PFSK-1 (cell line): ENCODE measurements at regions not wholly inside any gene's neighbourhood (a gene's known extent, or its start where the extent isn't known, plus 50 kb on each side); places are given as distances from the start of the nearest gene placed in this dataset.

Experiments
- FOXP2 ChIP-seq: optimal IDR thresholded peaks from 2 replicates; pipeline ENCODE3; 2011; ENCODE audit warnings: borderline replicate concordance, control low read depth, inconsistent platforms; ENCODE audit not compliant: insufficient read depth; ENCODE audit errors: extremely low read length, extremely low read depth
- POLR2AphosphoS5 ChIP-seq: IDR thresholded peaks from 2 replicates; pipeline ENCODE4 v1.6.1; 2012; ENCODE audit warnings: low read depth, mild to moderate bottlenecking, control low read depth, low read length, moderate library complexity
- SIN3A ChIP-seq: IDR thresholded peaks from 2 replicates; pipeline ENCODE4 v1.6.1; 2012; ENCODE audit warnings: mild to moderate bottlenecking, low read length, moderate library complexity, borderline replicate concordance; ENCODE audit not compliant: insufficient read depth
- TAF1 ChIP-seq: IDR thresholded peaks from 2 replicates; pipeline ENCODE4 v1.6.1; 2012; ENCODE audit warnings: low read length, control low read depth, borderline replicate concordance; ENCODE audit not compliant: insufficient read depth
- TF ChIP-seq, protein P1 (sequence below), 2 experiments: IDR thresholded peaks; 2 replicates each; pipeline versions ENCODE4 v1.6.1 to v1.8.0; 2011 to 2012; ENCODE audit warnings: low read depth in 2 of 2, low read length in 2 of 2, control low read depth in 1 of 2, inconsistent platforms in 1 of 2, mild to moderate bottlenecking in 1 of 2, moderate library complexity in 1 of 2; ENCODE audit not compliant: insufficient read depth in 1 of 2

DNA sequence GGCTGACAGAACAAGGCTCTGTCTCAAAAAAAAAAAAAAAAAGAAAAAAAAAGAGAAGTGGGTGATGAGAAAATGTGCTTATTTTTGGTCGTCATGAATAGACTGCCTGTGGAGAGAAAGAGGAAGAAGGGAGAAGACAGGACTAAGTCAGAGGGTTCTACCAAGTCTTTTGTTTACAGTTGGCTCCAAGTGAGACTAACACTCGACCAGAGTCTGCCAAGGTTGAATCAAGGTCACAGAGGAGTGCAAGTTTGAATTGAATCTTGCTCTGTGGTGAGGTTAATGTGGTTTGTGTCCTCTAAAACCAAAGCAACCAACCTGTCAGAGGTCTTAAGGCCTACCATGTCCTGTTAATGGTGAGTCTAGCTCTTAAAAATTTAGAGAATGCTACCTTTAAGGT, 334.1 kb upstream of the GRM7 start:
- TF ChIP-seq POLR2AphosphoS5 (no peak), FOXP2 (no peak), TAF1 (no peak), SIN3A (no peak)
- TF ChIP-seq, protein P1, sequence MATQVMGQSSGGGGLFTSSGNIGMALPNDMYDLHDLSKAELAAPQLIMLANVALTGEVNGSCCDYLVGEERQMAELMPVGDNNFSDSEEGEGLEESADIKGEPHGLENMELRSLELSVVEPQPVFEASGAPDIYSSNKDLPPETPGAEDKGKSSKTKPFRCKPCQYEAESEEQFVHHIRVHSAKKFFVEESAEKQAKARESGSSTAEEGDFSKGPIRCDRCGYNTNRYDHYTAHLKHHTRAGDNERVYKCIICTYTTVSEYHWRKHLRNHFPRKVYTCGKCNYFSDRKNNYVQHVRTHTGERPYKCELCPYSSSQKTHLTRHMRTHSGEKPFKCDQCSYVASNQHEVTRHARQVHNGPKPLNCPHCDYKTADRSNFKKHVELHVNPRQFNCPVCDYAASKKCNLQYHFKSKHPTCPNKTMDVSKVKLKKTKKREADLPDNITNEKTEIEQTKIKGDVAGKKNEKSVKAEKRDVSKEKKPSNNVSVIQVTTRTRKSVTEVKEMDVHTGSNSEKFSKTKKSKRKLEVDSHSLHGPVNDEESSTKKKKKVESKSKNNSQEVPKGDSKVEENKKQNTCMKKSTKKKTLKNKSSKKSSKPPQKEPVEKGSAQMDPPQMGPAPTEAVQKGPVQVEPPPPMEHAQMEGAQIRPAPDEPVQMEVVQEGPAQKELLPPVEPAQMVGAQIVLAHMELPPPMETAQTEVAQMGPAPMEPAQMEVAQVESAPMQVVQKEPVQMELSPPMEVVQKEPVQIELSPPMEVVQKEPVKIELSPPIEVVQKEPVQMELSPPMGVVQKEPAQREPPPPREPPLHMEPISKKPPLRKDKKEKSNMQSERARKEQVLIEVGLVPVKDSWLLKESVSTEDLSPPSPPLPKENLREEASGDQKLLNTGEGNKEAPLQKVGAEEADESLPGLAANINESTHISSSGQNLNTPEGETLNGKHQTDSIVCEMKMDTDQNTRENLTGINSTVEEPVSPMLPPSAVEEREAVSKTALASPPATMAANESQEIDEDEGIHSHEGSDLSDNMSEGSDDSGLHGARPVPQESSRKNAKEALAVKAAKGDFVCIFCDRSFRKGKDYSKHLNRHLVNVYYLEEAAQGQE (IDR thresholded peaks at IDR 0.05; ENCODE audit: insufficient read depth in 1 of 2, low read depth in 2 of 2, low read length in 2 of 2), result no peak

DNA sequence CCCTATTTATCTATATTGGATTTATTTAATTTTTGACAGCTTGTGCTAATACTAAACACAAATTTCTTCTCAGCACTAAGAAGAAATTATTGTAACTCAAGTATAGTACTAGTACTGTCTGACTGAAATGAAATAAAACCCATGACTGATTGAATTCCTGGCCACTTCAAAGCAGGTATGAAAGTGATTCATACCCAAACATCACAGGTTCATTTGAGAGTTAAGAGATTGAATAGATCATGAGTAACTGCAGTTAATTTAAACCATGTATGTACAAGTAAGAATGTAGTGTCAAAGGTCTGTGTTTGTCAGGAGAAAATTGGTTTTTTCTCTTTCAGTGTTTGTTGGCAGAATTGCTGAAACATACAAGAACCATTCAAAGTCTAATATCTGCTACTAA, 332.0 kb upstream of the GRM7 start:
- TF ChIP-seq FOXP2 (no peak), POLR2AphosphoS5 (no peak), TAF1 (no peak), SIN3A (no peak)
- TF ChIP-seq, protein P1 (IDR thresholded peaks at IDR 0.05; ENCODE audit: insufficient read depth in 1 of 2, low read depth in 2 of 2, low read length in 2 of 2), result no peak

DNA sequence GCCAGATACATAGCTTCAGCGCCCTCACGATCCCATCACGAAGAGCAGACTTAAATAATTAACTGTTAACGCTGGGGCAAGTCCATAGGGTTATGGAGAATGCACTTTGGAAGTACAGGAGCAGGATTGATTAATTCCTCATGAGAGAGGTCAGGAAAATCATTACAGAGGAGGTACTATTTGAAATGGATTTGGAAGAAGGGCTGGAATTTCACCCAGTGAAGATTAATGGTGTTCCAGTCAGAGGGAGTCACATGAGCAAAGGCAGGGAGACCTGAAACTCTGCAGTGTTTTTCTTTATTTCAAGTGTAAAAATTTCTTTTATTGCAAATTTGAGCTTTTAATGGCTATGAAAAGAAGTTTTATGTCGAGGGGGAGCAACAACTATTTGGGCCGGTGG, 329.8 kb upstream of the GRM7 start:
- TF ChIP-seq, protein P1 (IDR thresholded peaks at IDR 0.05; ENCODE audit: insufficient read depth in 1 of 2, low read depth in 2 of 2, low read length in 2 of 2), result no peak
- TF ChIP-seq SIN3A (no peak), TAF1 (no peak), FOXP2 (no peak), POLR2AphosphoS5 (no peak)

DNA sequence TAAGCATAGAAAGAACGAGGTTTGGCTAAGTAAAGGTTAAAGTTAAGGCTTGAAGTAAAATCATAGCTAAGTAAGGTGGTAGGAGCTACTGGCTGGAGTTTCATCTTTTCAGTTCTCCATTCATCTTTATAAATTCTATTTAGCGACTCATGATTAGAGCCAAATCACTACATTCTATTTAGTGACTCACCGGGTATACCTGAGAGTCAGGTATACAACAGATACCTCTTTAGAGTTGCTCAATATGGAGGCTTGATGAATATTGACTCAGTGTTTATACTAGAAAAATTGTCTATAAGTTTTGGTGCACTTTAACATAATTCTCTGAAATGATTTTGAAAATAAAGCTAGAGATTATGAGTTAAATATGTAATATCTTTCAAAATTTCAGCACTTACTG, 328.8 kb upstream of the GRM7 start:
- no peak for TF ChIP-seq SIN3A

DNA sequence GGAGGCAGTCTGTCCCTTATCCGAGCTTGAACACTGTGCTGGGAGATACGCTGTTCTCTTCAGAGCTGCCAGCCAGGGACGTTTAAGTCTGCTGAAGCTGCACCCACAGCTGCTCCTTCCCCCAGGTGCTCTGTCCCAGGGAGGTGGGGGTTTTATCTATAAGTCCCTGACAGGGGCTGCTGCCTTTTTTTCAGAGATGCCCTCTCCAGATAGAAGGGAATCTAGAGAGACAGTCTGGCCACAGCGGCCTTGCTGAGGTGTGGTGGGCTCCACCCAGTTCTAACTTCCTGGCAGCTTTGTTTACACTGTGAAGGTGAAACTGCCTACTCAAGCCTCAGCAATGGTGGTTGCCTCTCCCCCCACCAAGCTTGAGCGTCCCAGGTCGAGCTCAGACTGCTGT, 319.9 kb upstream of the GRM7 start:
- TF ChIP-seq SIN3A (no peak), POLR2AphosphoS5 (no peak), FOXP2 (no peak), TAF1 (no peak)
- TF ChIP-seq, protein P1 (IDR thresholded peaks at IDR 0.05; ENCODE audit: insufficient read depth in 1 of 2, low read depth in 2 of 2, low read length in 2 of 2), result no peak

DNA sequence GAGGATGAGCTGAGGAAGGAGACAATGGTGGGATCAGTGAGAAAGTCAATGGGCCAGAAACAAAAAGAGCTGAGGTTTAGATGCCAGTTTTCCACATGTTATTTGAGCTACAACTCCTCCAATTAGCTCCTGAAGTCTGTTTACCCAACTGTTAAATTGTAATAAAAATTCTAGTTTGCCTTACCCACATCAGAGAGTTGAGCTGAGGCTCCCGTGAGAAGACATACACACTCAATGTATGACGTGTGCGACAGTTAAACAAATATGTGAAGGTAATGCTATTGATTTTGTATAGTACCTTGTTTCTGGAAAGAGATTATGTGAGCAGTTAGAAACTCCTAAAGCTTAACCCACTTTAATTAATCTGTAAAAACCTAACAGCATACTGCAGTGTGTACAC, 318.1 kb upstream of the GRM7 start:
- TF ChIP-seq FOXP2 (no peak), SIN3A (no peak), TAF1 (no peak), POLR2AphosphoS5 (no peak)
- TF ChIP-seq, protein P1 (IDR thresholded peaks at IDR 0.05; ENCODE audit: insufficient read depth in 1 of 2, low read depth in 2 of 2, low read length in 2 of 2), result no peak
